Transverse colon (tissue), 4 donors: ENCODE measurements at regions not wholly inside any gene's neighbourhood (a gene's known extent, or its start where the extent isn't known, plus 50 kb on each side); places are given as distances from the start of the nearest gene placed in this dataset.
"Not testable (repeated sequence)": the region's sequence is repeated elsewhere in the genome, so short reads cannot be mapped to it uniquely, and the experiment has no call there.

Source experiments
- DNase-seq: peaks from one replicate; pipeline ENCODE4 v3.0.0-alpha.2; 2019
- H3K27ac ChIP-seq, 4 donors: fragments of 200-600 bp; sonication (generic); 2 replicates each; pipeline ENCODE4 v1.5.1; 2016 to 2018; ENCODE audit warnings: inconsistent platforms in 4 of 4
- H3K27me3 ChIP-seq: fragments of 200-600 bp; sonication (generic); 2 replicates; pipeline ENCODE4 v1.5.1; 2017; ENCODE audit warnings: inconsistent platforms
- H3K36me3 ChIP-seq, 4 donors: fragments of 200-600 bp; sonication (generic); 2 replicates each; pipeline ENCODE4 v1.5.1; 2017 to 2019; ENCODE audit warnings: inconsistent platforms in 4 of 4
- H3K4me1 ChIP-seq, 4 donors: fragments of 200-600 bp; sonication (generic); 2 replicates each; pipeline ENCODE4 v1.5.1; 2017 to 2020; ENCODE audit warnings: inconsistent platforms in 4 of 4
- H3K4me3 ChIP-seq, 4 donors: fragments of 200-600 bp; sonication (generic); 1 replicate in 1 of 4; 2 replicates in 3 of 4; pipeline versions ENCODE4 v1.5.1 to v1.6.1; 2017 to 2019; ENCODE audit warnings: inconsistent platforms in 4 of 4
- H3K9me3 ChIP-seq, 2 donors: fragments of 200-600 bp; sonication (generic); 2 replicates each; pipeline ENCODE4 v1.5.1; 2017 to 2019; ENCODE audit warnings: inconsistent platforms in 2 of 2
- CTCF ChIP-seq, 5 experiments: fragments of 200-600 bp in 3 of 5; fragments of 450-650 bp in 2 of 5; sonication (generic) in 3 of 5; IDR thresholded peaks; 1 replicate in 2 of 5; 2 replicates in 3 of 5; pipeline ENCODE4 v1.5.1; 2016 to 2017; ENCODE audit warnings: antibody characterized with exemption in 5 of 5, inconsistent platforms in 3 of 5, mild to moderate bottlenecking in 2 of 5, moderate library complexity in 1 of 5
- EP300 ChIP-seq: sonication (generic); formaldehyde crosslinking; IDR thresholded peaks from one replicate; pipeline ENCODE4 v1.6.1; 2017; ENCODE audit warnings: antibody characterized with exemption, low read depth
- POLR2A ChIP-seq: fragments of 450-650 bp; IDR thresholded peaks from one replicate; pipeline ENCODE4 v1.6.1; 2016; ENCODE audit warnings: antibody characterized with exemption, mild to moderate bottlenecking, moderate library complexity
- POLR2AphosphoS5 ChIP-seq, 3 donors: sonication (generic); formaldehyde crosslinking; IDR thresholded peaks; one replicate each; pipeline ENCODE4 v1.6.1; 2016; ENCODE audit warnings: antibody characterized with exemption in 3 of 3
- WGBS, 2 donors: methylation state at CpG; one replicate each; pipeline ENCODE4 v1.1.5; 2018; ENCODE audit warnings: low coverage in 1 of 2; 5-methylcytosine and 5-hydroxymethylcytosine counted together
- in situ Hi-C, 4 donors: fragments of 200-750 bp; cut with MboI; loops; one replicate each; pipeline versions ENCODE4 v1.15.0 to v1.15.1; 2017; ENCODE audit warnings: low sequenced_read_pairs in 3 of 4, low pct_ligation_motif_present in 1 of 4, low pct_unique_long_range_greater_than_20kb in 1 of 4
- intact Hi-C: fragments of 100-400 bp; cut with DNase I; formaldehyde crosslinking; loops from one replicate; pipeline ENCODE4 v1.15.1; 2023; ENCODE audit warnings: low total_unique reads

DNA sequence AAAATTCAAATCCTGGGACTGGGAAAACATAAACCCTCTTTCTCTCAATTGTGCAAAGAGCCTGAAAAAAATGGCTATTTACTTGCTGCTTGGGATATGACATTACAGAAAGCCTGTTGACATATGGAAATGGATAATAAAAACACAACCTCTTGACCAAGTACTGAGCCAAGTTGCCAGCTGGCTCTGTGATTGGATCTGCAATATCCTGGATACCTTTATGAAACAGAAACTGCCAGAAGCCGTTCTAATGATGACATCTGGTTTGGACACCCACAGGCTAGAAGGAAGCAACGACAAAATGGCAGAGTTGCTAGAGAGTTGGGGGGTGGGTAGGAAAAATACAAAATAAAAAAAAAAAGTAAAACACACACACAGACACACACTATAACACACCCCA, 481.4 kb downstream of the FAT4 start:
- Histone ChIP-seq H3K27me3 (no peaks in the 10 kb centered on the region), H3K27ac (no peak overlapping the region), H3K36me3 (no peaks in the 10 kb centered on the region), H3K9me3 (no peaks in the 10 kb centered on the region), H3K4me1 (no peaks in the 10 kb centered on the region), H3K4me3 (no peak overlapping the region)
- no peak for DNase-seq
- in situ Hi-C loops: no loop called here
- TF ChIP-seq POLR2AphosphoS5 (IDR thresholded peaks at IDR 0.05) (no peak), CTCF (IDR thresholded peaks at IDR 0.05) (no peak), POLR2A (no peak), EP300 (no peak)
- intact Hi-C loops: no loop called here
- 40 to 57% methylated on average over 2 of the region's 2 CpGs for WGBS, 2 donors

DNA sequence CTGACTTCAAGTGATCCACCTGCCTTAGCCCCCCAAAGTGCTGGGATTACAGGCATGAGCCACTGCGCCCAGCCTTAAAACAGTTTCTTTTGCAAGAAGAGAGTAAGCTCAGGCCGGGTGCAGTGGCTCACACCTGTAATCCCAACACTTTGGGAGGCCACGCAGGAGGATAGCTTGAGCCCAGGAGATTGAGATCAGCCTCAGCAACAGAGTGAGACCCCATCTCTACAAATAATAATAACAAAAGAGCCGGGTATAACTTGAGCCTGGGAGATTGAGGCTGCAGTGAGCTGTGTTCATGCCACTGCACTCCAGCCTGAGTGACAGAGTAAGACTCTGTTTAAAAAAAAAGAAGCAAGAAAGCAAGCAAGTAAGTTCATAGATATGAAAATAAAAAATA, 482.9 kb downstream of the FAT4 start:
- H3K9me3 ChIP-seq, H3K4me3 ChIP-seq, DNase-seq, intact Hi-C loops, in situ Hi-C loops, H3K27me3 ChIP-seq, H3K36me3 ChIP-seq, H3K4me1 ChIP-seq, H3K27ac ChIP-seq: not testable (repeated sequence)
- WGBS, 2 donors: 68 to 76% methylated on average over 3 to 4 of the region's 4 CpGs

- Histone ChIP-seq H3K27ac (no peak overlapping the region), H3K27me3 (no peaks in the 10 kb centered on the region), H3K9me3 (no peaks in the 10 kb centered on the region), H3K4me1 (no peaks in the 10 kb centered on the region), H3K4me3 (no peak overlapping the region), H3K36me3 (no peaks in the 10 kb centered on the region)
- no peak for TF ChIP-seq POLR2AphosphoS5 (IDR thresholded peaks at IDR 0.05)
- TF ChIP-seq EP300: no peak
- no peak for TF ChIP-seq POLR2A
- TF ChIP-seq CTCF (IDR thresholded peaks at IDR 0.05): no peak
- no peak for DNase-seq
- in situ Hi-C loops: no loop called here
- 86 to 100% methylated on average over 2 to 4 of the region's 4 CpGs for WGBS, 2 donors
- intact Hi-C loops: no loop called here
Measured at GRCh38 chr4:125801373-125801772, 486.6 kb downstream of the FAT4 start.

- no peak overlapping the region for H3K4me3 ChIP-seq
- no peaks in the 10 kb centered on the region for H3K4me1 ChIP-seq
- TF ChIP-seq POLR2A: no peak
- no peak for TF ChIP-seq POLR2AphosphoS5 (IDR thresholded peaks at IDR 0.05)
- TF ChIP-seq EP300: no peak
- no peak for TF ChIP-seq CTCF (IDR thresholded peaks at IDR 0.05)
- WGBS, 2 donors: 30 to 50% methylated on average over 1 of the region's 1 CpG
- no peak overlapping the region for H3K27ac ChIP-seq
- H3K36me3 ChIP-seq: no peaks in the 10 kb centered on the region
- H3K9me3 ChIP-seq: no peaks in the 10 kb centered on the region
- intact Hi-C loops: no loop called here
- no peaks in the 10 kb centered on the region for H3K27me3 ChIP-seq
- DNase-seq: no peak
- in situ Hi-C loops: no loop called here
Measured at GRCh38 chr4:125801924-125802323, 487.2 kb downstream of the FAT4 start.

GRCh38 chr4:125808022-125808421, 493.3 kb downstream of the FAT4 start:
- no peak for TF ChIP-seq CTCF (IDR thresholded peaks at IDR 0.05)
- TF ChIP-seq EP300: no peak
- no peak for TF ChIP-seq POLR2A
- TF ChIP-seq POLR2AphosphoS5 (IDR thresholded peaks at IDR 0.05): no peak
- 44 to 57% methylated on average over 3 of the region's 3 CpGs for WGBS, 2 donors
- H3K27me3 ChIP-seq: no peaks in the 10 kb centered on the region
- no peaks in the 10 kb centered on the region for H3K4me1 ChIP-seq
- in situ Hi-C loops: no loop called here
- DNase-seq: no peak
- no peak overlapping the region for H3K4me3 ChIP-seq
- no peak overlapping the region for H3K27ac ChIP-seq
- H3K36me3 ChIP-seq: no peaks in the 10 kb centered on the region
- intact Hi-C loops: no loop called here
- H3K9me3 ChIP-seq: no peaks in the 10 kb centered on the region
